ENCODE measurements at regions not wholly inside any gene's neighbourhood (a gene's known extent, or its start where the extent isn't known, plus 50 kb on each side); places are given as distances from the start of the nearest gene placed in this dataset.

GRCh38 chr5:71907608-71908145, 188.6 kb downstream of the CARTPT start:
- TF ChIP-seq CTCF (IDR thresholded peaks at IDR 0.05), result no peak
- no peak for TF ChIP-seq POLR2A (IDR thresholded peaks at IDR 0.05)
